IMR-90 (cell line): ENCODE measurements at regions not wholly inside any gene's neighbourhood (a gene's known extent, or its start where the extent isn't known, plus 50 kb on each side); places are given as distances from the start of the nearest gene placed in this dataset.

Source experiments
- ATAC-seq: fragments of 200-7000 bp; cut with Tn5 transposase; 2 replicates; pipeline ENCODE4 v1.9.1; 2020; ENCODE audit warnings: low read depth, mild to moderate bottlenecking, moderate library complexity
- BruUV-seq: library from RNA; stranded (reverse); fragments of 400-500 nt; replicated peaks from 2 replicates; lab custom pipeline; 2021; lab: Mats Ljungman, UMichigan
- CTCF ChIA-PET: fragments of 300-600 bp; formaldehyde crosslinking; extraction: SDS; loops from one replicate; lab custom pipeline; 2021; ENCODE audit warnings: antibody characterized with exemption; lab: Yijun Ruan, JAX
- POLR2A ChIA-PET: fragments of 300-600 bp; sonication (Branson Sonifier 250); formaldehyde crosslinking; loops from one replicate; lab custom pipeline; 2022; ENCODE audit warnings: antibody characterized with exemption; ENCODE audit not compliant: unreplicated experiment; lab: Charles Lee
- DNase-seq: peaks from one replicate; pipeline ENCODE4 v3.0.0; 2013
- H2AFZ ChIP-seq: replicated peaks from 2 replicates; pipeline ENCODE3; 2013; ENCODE audit warnings: low read length, mild to moderate bottlenecking; ENCODE audit not compliant: poor library complexity
- H2AK5ac ChIP-seq: 2 replicates; pipeline ENCODE4 v1.6.1; 2013; ENCODE audit warnings: low read depth, low read length, inconsistent platforms
- H2AK9ac ChIP-seq: replicated peaks from 2 replicates; pipeline ENCODE3; 2013; ENCODE audit warnings: mild to moderate bottlenecking, low read depth, low read length, moderate library complexity; ENCODE audit not compliant: poor library complexity
- H2BK120ac ChIP-seq: 2 replicates; pipeline ENCODE4 v1.6.1; 2013; ENCODE audit warnings: low read depth, low read length, inconsistent platforms
- H2BK15ac ChIP-seq: 3 replicates; pipeline ENCODE4 v1.6.1; 2013; ENCODE audit warnings: low read depth, low read length, inconsistent platforms
- H2BK20ac ChIP-seq: 2 replicates; pipeline ENCODE4 v1.6.1; 2013; ENCODE audit warnings: low read depth, mild to moderate bottlenecking, inconsistent platforms, low read length, moderate library complexity
- H2BK5ac ChIP-seq: 2 replicates; pipeline ENCODE4 v1.6.1; 2013; ENCODE audit warnings: mild to moderate bottlenecking, low read depth, low read length, inconsistent platforms; ENCODE audit not compliant: poor library complexity, severe bottlenecking
- H3K14ac ChIP-seq: replicated peaks from 2 replicates; pipeline ENCODE4 v1.6.1; 2013; ENCODE audit warnings: low read depth, low read length, inconsistent platforms
- H3K18ac ChIP-seq: 2 replicates; pipeline ENCODE4 v1.6.1; 2013; ENCODE audit warnings: low read depth, low read length, control low read depth
- H3K23ac ChIP-seq: 2 replicates; pipeline ENCODE4 v1.6.1; 2013; ENCODE audit warnings: low read depth, low read length, inconsistent platforms
- H3K27ac ChIP-seq: 2 replicates; pipeline ENCODE4 v1.5.1; 2013; ENCODE audit warnings: mild to moderate bottlenecking, control low read depth, low read length; ENCODE audit not compliant: insufficient read depth
- H3K27me3 ChIP-seq: 2 replicates; pipeline ENCODE4 v1.6.1; 2013; ENCODE audit warnings: low read length; ENCODE audit not compliant: control insufficient read depth, insufficient read depth
- H3K36me3 ChIP-seq: 2 replicates; pipeline ENCODE4 v1.6.1; 2013; ENCODE audit warnings: low read length, mixed read lengths; ENCODE audit not compliant: control insufficient read depth, insufficient read depth
- H3K4ac ChIP-seq: 2 replicates; pipeline ENCODE4 v1.6.1; 2013; ENCODE audit warnings: low read depth, low read length, inconsistent platforms
- H3K4me1 ChIP-seq: 2 replicates; pipeline ENCODE4 v1.6.1; 2013; ENCODE audit warnings: low read length, mixed read lengths; ENCODE audit not compliant: control insufficient read depth, insufficient read depth
- H3K4me2 ChIP-seq: 2 replicates; pipeline ENCODE4 v1.6.1; 2013; ENCODE audit warnings: low read depth, mild to moderate bottlenecking, control low read depth, low read length, moderate library complexity
- H3K4me3 ChIP-seq: 2 replicates; pipeline ENCODE4 v1.5.1; 2013; ENCODE audit warnings: low read depth, mild to moderate bottlenecking, control low read depth, low read length, moderate library complexity; ENCODE audit not compliant: insufficient read depth
- H3K56ac ChIP-seq: 2 replicates; pipeline ENCODE4 v1.6.1; 2013; ENCODE audit warnings: low read length, inconsistent platforms; ENCODE audit not compliant: insufficient read depth; ENCODE audit errors: extremely low read depth
- H3K79me1 ChIP-seq, 2 experiments: 2 replicates each; pipeline ENCODE4 v1.6.1; 2013; ENCODE audit warnings: low read length in 2 of 2, inconsistent platforms in 1 of 2, low read depth in 1 of 2
- H3K9ac ChIP-seq: 2 replicates; pipeline ENCODE4 v1.6.1; 2013; ENCODE audit warnings: low read depth, low read length, control low read depth
- H3K9me1 ChIP-seq: 2 replicates; pipeline ENCODE4 v1.6.1; 2013; ENCODE audit warnings: low read length, inconsistent platforms; ENCODE audit not compliant: insufficient read depth
- H3K9me3 ChIP-seq: 2 replicates; pipeline ENCODE4 v1.6.1; 2013; ENCODE audit warnings: low read length; ENCODE audit not compliant: control insufficient read depth, insufficient read depth
- H4K20me1 ChIP-seq: 2 replicates; pipeline ENCODE4 v1.6.1; 2013; ENCODE audit warnings: low read length, inconsistent platforms; ENCODE audit not compliant: insufficient read depth
- H4K5ac ChIP-seq: 2 replicates; pipeline ENCODE4 v1.6.1; 2013; ENCODE audit warnings: mild to moderate bottlenecking, low read depth, low read length, control low read depth
- H4K8ac ChIP-seq, 2 experiments: 2 replicates each; pipeline ENCODE4 v1.6.1; 2013; ENCODE audit warnings: low read depth in 2 of 2, low read length in 2 of 2, control low read depth in 1 of 2, inconsistent platforms in 1 of 2
- H4K91ac ChIP-seq: 2 replicates; pipeline ENCODE4 v1.6.1; 2013; ENCODE audit warnings: low read depth, low read length, inconsistent platforms; ENCODE audit not compliant: insufficient read depth
- BHLHE40 ChIP-seq: fragments of 150-350 bp; IDR thresholded peaks from 2 replicates; pipeline ENCODE4 v1.6.1; 2016; ENCODE audit warnings: mild to moderate bottlenecking, low read depth, low read length
- CEBPB ChIP-seq: IDR thresholded peaks from 2 replicates; pipeline ENCODE4 v1.6.1; 2012; ENCODE audit warnings: low read depth, low read length, improper control_type of control experiment
- CHD1 ChIP-seq: IDR thresholded peaks from 2 replicates; pipeline ENCODE4 v1.6.1; 2012; ENCODE audit warnings: low read depth, low read length, improper control_type of control experiment
- ELK1 ChIP-seq: fragments of 150-350 bp; IDR thresholded peaks from 2 replicates; pipeline ENCODE4 v1.6.1; 2016; ENCODE audit warnings: low read depth, mild to moderate bottlenecking, low read length, moderate library complexity, borderline replicate concordance
- FOS ChIP-seq: fragments of 150-350 bp; IDR thresholded peaks from 2 replicates; pipeline ENCODE4 v1.6.1; 2016; ENCODE audit warnings: low read depth, low read length
- MAFK ChIP-seq: IDR thresholded peaks from 2 replicates; pipeline ENCODE4 v1.6.1; 2012; ENCODE audit warnings: low read depth, low read length, improper control_type of control experiment
- MAZ ChIP-seq: IDR thresholded peaks from 2 replicates; pipeline ENCODE4 v1.6.1; 2012; ENCODE audit warnings: low read depth, mild to moderate bottlenecking, low read length, improper control_type of control experiment, moderate library complexity, borderline replicate concordance
- NFE2L2 ChIP-seq: fragments of 150-350 bp; IDR thresholded peaks from 2 replicates; pipeline ENCODE4 v1.6.1; 2016; ENCODE audit warnings: low read depth, mild to moderate bottlenecking, low read length
- POLR2A ChIP-seq: IDR thresholded peaks from 2 replicates; pipeline ENCODE4 v1.6.1; 2012; ENCODE audit warnings: mild to moderate bottlenecking, low read depth, low read length
- RAD21 ChIP-seq: IDR thresholded peaks from 2 replicates; pipeline ENCODE4 v1.6.1; 2012; ENCODE audit warnings: low read length, improper control_type of control experiment
- WGBS, 2 experiments: methylation state at CpG; one replicate each; pipeline versions ENCODE4 v1.1.5 to v1.1.7; 2013; ENCODE audit warnings: missing lambda C conversion rate in 2 of 2; ENCODE audit not compliant: insufficient read length in 1 of 2; ENCODE audit errors: extremely low coverage in 2 of 2; 5-methylcytosine and 5-hydroxymethylcytosine counted together
- dilution Hi-C: fragments of 300-500 bp; cut with HindIII; formaldehyde crosslinking; loops from one replicate; pipeline ENCODE4 v1.14.3; 2018; ENCODE audit warnings: low sequenced_read_pairs; ENCODE audit not compliant: unreplicated experiment
- in situ Hi-C: fragments of 300-500 bp; cut with MboI; formaldehyde crosslinking; loops from 3 replicates; pipeline ENCODE4 v1.14.3; 2019; ENCODE audit warnings: low sequenced_read_pairs, inconsistent platforms, mixed read lengths
- intact Hi-C: fragments of 100-400 bp; cut with micrococcal nuclease; formaldehyde crosslinking; loops from 2 replicates; pipeline ENCODE4 v1.10.0; 2022
- TF ChIP-seq, protein P1 (sequence below): conservative IDR thresholded peaks from 2 replicates; pipeline ENCODE4 v1.5.1; 2012; ENCODE audit warnings: mild to moderate bottlenecking, low read depth, low read length, improper control_type of control experiment

GRCh38 chr6:167424700-167425099 lies 99.8 kb downstream of the TTLL2 start:
- CTCF ChIA-PET, result no interaction called here
- ATAC-seq, result no peak
- H2AK5ac ChIP-seq, result no peak overlapping the region

More at GRCh38 chr6:167424700-167425099, 99.8 kb downstream of the TTLL2 start:
- Histone ChIP-seq H3K4me2 (no peak overlapping the region), H3K9ac (no peak overlapping the region), H3K18ac (no peak overlapping the region), H3K4me1 (no peaks in the 10 kb centered on the region), H2BK15ac (no peak overlapping the region), H3K14ac (no peak overlapping the region), H2BK120ac (no peak overlapping the region), H3K4ac (no peak overlapping the region), H3K27me3 (no peaks in the 10 kb centered on the region), H3K4me3 (no peak overlapping the region), H2AFZ (no peak overlapping the region), H2BK20ac (no peak overlapping the region), H4K5ac (no peak overlapping the region), H3K9me3 (peaks cover 33% of the 10 kb centered on the region), H3K27ac (no peak overlapping the region), H2AK9ac (no peak overlapping the region), H3K79me1 (no peaks in the 10 kb centered on the region), H4K8ac (no peak overlapping the region), H3K36me3 (no peaks in the 10 kb centered on the region), H3K9me1 (no peaks in the 10 kb centered on the region), H2BK5ac (no peak overlapping the region), H3K23ac (no peak overlapping the region), H3K56ac (no peak overlapping the region), H4K20me1 (no peaks in the 10 kb centered on the region), H4K91ac (no peak overlapping the region)
- no TSS peak for BruUV-seq
- intact Hi-C loops, result no loop called here
- in situ Hi-C loops, result no loop called here
- DNase-seq, result no peak
- no CpG with 5 or more reads among the region's 9 CpGs for WGBS, 2 experiments
- POLR2A ChIA-PET, result no interaction called here
- dilution Hi-C loops, result no loop called here
- no peak for TF ChIP-seq RAD21
- no peak for TF ChIP-seq BHLHE40
- no peak for TF ChIP-seq MAFK
- no peak for TF ChIP-seq ELK1
- no peak for TF ChIP-seq NFE2L2
- no peak for TF ChIP-seq MAZ
- no peak for TF ChIP-seq POLR2A
- TF ChIP-seq CHD1, result no peak
- TF ChIP-seq CEBPB, result no peak
- TF ChIP-seq FOS, result no peak
- TF ChIP-seq, protein P1, sequence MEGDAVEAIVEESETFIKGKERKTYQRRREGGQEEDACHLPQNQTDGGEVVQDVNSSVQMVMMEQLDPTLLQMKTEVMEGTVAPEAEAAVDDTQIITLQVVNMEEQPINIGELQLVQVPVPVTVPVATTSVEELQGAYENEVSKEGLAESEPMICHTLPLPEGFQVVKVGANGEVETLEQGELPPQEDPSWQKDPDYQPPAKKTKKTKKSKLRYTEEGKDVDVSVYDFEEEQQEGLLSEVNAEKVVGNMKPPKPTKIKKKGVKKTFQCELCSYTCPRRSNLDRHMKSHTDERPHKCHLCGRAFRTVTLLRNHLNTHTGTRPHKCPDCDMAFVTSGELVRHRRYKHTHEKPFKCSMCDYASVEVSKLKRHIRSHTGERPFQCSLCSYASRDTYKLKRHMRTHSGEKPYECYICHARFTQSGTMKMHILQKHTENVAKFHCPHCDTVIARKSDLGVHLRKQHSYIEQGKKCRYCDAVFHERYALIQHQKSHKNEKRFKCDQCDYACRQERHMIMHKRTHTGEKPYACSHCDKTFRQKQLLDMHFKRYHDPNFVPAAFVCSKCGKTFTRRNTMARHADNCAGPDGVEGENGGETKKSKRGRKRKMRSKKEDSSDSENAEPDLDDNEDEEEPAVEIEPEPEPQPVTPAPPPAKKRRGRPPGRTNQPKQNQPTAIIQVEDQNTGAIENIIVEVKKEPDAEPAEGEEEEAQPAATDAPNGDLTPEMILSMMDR, result no peak
